GM23338 (cell line): ENCODE measurements at regions not wholly inside any gene's neighbourhood (a gene's known extent, or its start where the extent isn't known, plus 50 kb on each side); places are given as distances from the start of the nearest gene placed in this dataset.

ENCODE experiments used
- ATAC-seq: fragments of 200-7000 bp; cut with Tn5 transposase; 3 replicates; pipeline ENCODE4 v1.9.1; 2020
- DNase-seq: peaks from one replicate; pipeline ENCODE4 v3.0.0-alpha.2; 2015; ENCODE audit warnings: low spot score
- H2AFZ ChIP-seq: fragments of 200-600 bp; sonication (generic); 2 replicates; pipeline ENCODE4 v1.8.0; 2016; ENCODE audit warnings: antibody characterized with exemption, mild to moderate bottlenecking, moderate library complexity
- H3F3A ChIP-seq: fragments of 200-600 bp; sonication (generic); replicated peaks from 2 replicates; pipeline ENCODE4 v1.8.0; 2017; ENCODE audit warnings: antibody characterized with exemption, mixed run types, low read depth
- H3K27ac ChIP-seq: fragments of 200-600 bp; sonication (generic); 2 replicates; pipeline ENCODE4 v1.6.1; 2016; ENCODE audit warnings: low read depth
- H3K27me3 ChIP-seq: fragments of 200-600 bp; sonication (generic); 2 replicates; pipeline ENCODE4 v1.8.0; 2016; ENCODE audit warnings: mild to moderate bottlenecking, mixed run types, moderate library complexity; ENCODE audit not compliant: insufficient read depth
- H3K36me3 ChIP-seq: fragments of 200-600 bp; sonication (generic); 2 replicates; pipeline ENCODE4 v1.8.0; 2016; ENCODE audit warnings: mild to moderate bottlenecking; ENCODE audit not compliant: insufficient read depth
- H3K4me1 ChIP-seq: fragments of 200-600 bp; sonication (generic); 2 replicates; pipeline ENCODE4 v1.8.0; 2016; ENCODE audit warnings: mild to moderate bottlenecking, moderate library complexity; ENCODE audit not compliant: insufficient read depth
- H3K4me2 ChIP-seq: fragments of 200-600 bp; sonication (generic); 2 replicates; pipeline ENCODE4 v1.7.1; 2017; ENCODE audit warnings: mixed run types
- H3K4me3 ChIP-seq: fragments of 200-600 bp; sonication (generic); 2 replicates; pipeline ENCODE4 v1.6.1; 2016; ENCODE audit warnings: mixed run types
- H3K79me2 ChIP-seq: fragments of 200-600 bp; sonication (generic); replicated peaks from 2 replicates; pipeline ENCODE4 v1.8.0; 2017; ENCODE audit warnings: mild to moderate bottlenecking; ENCODE audit not compliant: insufficient read depth
- H3K9me2 ChIP-seq: fragments of 200-600 bp; sonication (generic); 2 replicates; pipeline ENCODE4 v1.8.0; 2017; ENCODE audit not compliant: insufficient read depth
- H4K20me1 ChIP-seq: fragments of 200-600 bp; sonication (generic); replicated peaks from 2 replicates; pipeline ENCODE4 v1.8.0; 2017; ENCODE audit warnings: mild to moderate bottlenecking; ENCODE audit not compliant: insufficient read depth
- H3K27ac Mint-ChIP-seq: 2 replicates; pipeline ENCODE4 v1.8.0; 2020; ENCODE audit warnings: inconsistent platforms, mild to moderate bottlenecking, moderate library complexity, mixed read lengths
- H3K27me3 Mint-ChIP-seq: 3 replicates; pipeline ENCODE4 v1.8.0; 2022; ENCODE audit warnings: low read depth, mild to moderate bottlenecking, moderate library complexity, mixed read lengths, inconsistent platforms; ENCODE audit not compliant: insufficient read depth, poor library complexity
- H3K36me3 Mint-ChIP-seq: 3 replicates; pipeline ENCODE4 v1.8.0; 2021; ENCODE audit warnings: low read depth, mild to moderate bottlenecking, inconsistent platforms, moderate library complexity, mixed read lengths
- H3K4me1 Mint-ChIP-seq: 3 replicates; pipeline ENCODE4 v1.8.0; 2020; ENCODE audit warnings: mild to moderate bottlenecking, inconsistent platforms, mixed read lengths
- H3K4me3 Mint-ChIP-seq: 3 replicates; pipeline ENCODE4 v1.8.0; 2021; ENCODE audit warnings: moderate library complexity, mild to moderate bottlenecking, inconsistent platforms, mixed read lengths
- H3K9me3 Mint-ChIP-seq: 3 replicates; pipeline ENCODE4 v1.8.0; 2020; ENCODE audit warnings: moderate library complexity, mild to moderate bottlenecking, inconsistent platforms, mixed read lengths
- CREB1 ChIP-seq: fragments of 250-450 bp; sonication (Bioruptor Pico); IDR thresholded peaks from 2 replicates; pipeline ENCODE4 v1.5.0; 2020; ENCODE audit warnings: low read depth, mild to moderate bottlenecking, moderate library complexity
- CTCF ChIP-seq, 2 experiments: fragments of 200-600 bp in 1 of 2; sonication (generic) in 1 of 2; conservative IDR thresholded peaks; 2 replicates each; pipeline versions ENCODE4 v1.5.1 to v1.6.1; 2016 to 2017; ENCODE audit warnings: antibody characterized with exemption in 2 of 2, low read depth in 2 of 2, mild to moderate bottlenecking in 2 of 2, moderate library complexity in 1 of 2
- EZH2 ChIP-seq: fragments of 200-600 bp; sonication (generic); IDR thresholded peaks from one replicate; pipeline ENCODE4 v1.8.0; 2017; ENCODE audit warnings: antibody characterized with exemption, mild to moderate bottlenecking, low read depth; ENCODE audit not compliant: unreplicated experiment
- EZH2phosphoT487 ChIP-seq: fragments of 200-600 bp; sonication (generic); IDR thresholded peaks from one replicate; pipeline ENCODE4 v1.8.1; 2018; ENCODE audit warnings: antibody characterized with exemption; ENCODE audit not compliant: unreplicated experiment
- JUNB ChIP-seq: IDR thresholded peaks from one replicate; pipeline ENCODE4 v1.6.1; 2016; ENCODE audit warnings: antibody characterized with exemption; ENCODE audit not compliant: unreplicated experiment
- NANOG ChIP-seq: IDR thresholded peaks from 2 replicates; pipeline ENCODE4 v1.6.1; 2016; ENCODE audit warnings: antibody characterized with exemption, borderline replicate concordance
- REST ChIP-seq: IDR thresholded peaks from one replicate; pipeline ENCODE4 v1.6.1; 2018; ENCODE audit warnings: antibody characterized with exemption; ENCODE audit not compliant: unreplicated experiment
- STAT1 ChIP-seq: IDR thresholded peaks from one replicate; pipeline ENCODE4 v1.6.1; 2016; ENCODE audit warnings: antibody characterized with exemption; ENCODE audit not compliant: unreplicated experiment
- ZNF114 ChIP-seq: fragments of 250-450 bp; sonication (Bioruptor Pico); IDR thresholded peaks from 2 replicates; pipeline ENCODE4 v1.5.0; 2020; ENCODE audit warnings: mild to moderate bottlenecking, moderate library complexity
- ZNF331 ChIP-seq: fragments of 250-450 bp; sonication (Bioruptor Pico); IDR thresholded peaks from 2 replicates; pipeline ENCODE4 v1.5.0; 2020; ENCODE audit warnings: low read depth, mild to moderate bottlenecking, moderate library complexity
- TF ChIP-seq, protein P1 (sequence below): IDR thresholded peaks from 2 replicates; pipeline ENCODE4 v1.6.1; 2016; ENCODE audit warnings: antibody characterized with exemption
- TF ChIP-seq, protein P2 (sequence below): fragments of 250-450 bp; sonication (Bioruptor Pico); IDR thresholded peaks from 2 replicates; pipeline ENCODE4 v1.5.0; 2020; ENCODE audit warnings: mild to moderate bottlenecking, moderate library complexity

- TF ChIP-seq, protein P1, sequence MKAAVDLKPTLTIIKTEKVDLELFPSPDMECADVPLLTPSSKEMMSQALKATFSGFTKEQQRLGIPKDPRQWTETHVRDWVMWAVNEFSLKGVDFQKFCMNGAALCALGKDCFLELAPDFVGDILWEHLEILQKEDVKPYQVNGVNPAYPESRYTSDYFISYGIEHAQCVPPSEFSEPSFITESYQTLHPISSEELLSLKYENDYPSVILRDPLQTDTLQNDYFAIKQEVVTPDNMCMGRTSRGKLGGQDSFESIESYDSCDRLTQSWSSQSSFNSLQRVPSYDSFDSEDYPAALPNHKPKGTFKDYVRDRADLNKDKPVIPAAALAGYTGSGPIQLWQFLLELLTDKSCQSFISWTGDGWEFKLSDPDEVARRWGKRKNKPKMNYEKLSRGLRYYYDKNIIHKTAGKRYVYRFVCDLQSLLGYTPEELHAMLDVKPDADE = no peak
Measured at GRCh38 chr5:159851053-159851452, 65.2 kb upstream of the ADRA1B start (continued).

GRCh38 chr5:159854916-159855315, 61.4 kb upstream of the ADRA1B start:
- Mint-ChIP-seq H3K9me3 (peaks cover 6% of the 10 kb centered on the region; the same call in 1 of the 3 replicates), H3K27ac (no peak overlapping the region), H3K4me3 (no peak overlapping the region), H3K36me3 (no peaks in the 10 kb centered on the region), H3K27me3 (peaks cover 6% of the 10 kb centered on the region), H3K4me1 (0 out of 3 replicates have a peak, but pooled peaks cover 4% of the 10 kb centered on the region)
- ATAC-seq (no peak), DNase-seq (no peak)
- no peaks in the 10 kb centered on the region for H4K20me1 ChIP-seq
- H3K4me1 ChIP-seq = no peaks in the 10 kb centered on the region
- no peak overlapping the region for H3K4me3 ChIP-seq
- no peaks in the 10 kb centered on the region for H3K79me2 ChIP-seq
- no peak overlapping the region for H3K4me2 ChIP-seq
- no peak overlapping the region for H2AFZ ChIP-seq
- H3K9me2 ChIP-seq = no peaks in the 10 kb centered on the region; the same call in 1 of the 2 replicates
- H3K36me3 ChIP-seq = no peaks in the 10 kb centered on the region
- no peaks in the 10 kb centered on the region for H3K27me3 ChIP-seq
- H3K27ac ChIP-seq = no peak overlapping the region
- no peaks in the 10 kb centered on the region for H3F3A ChIP-seq
- TF ChIP-seq NANOG = no peak
- TF ChIP-seq, protein P2, sequence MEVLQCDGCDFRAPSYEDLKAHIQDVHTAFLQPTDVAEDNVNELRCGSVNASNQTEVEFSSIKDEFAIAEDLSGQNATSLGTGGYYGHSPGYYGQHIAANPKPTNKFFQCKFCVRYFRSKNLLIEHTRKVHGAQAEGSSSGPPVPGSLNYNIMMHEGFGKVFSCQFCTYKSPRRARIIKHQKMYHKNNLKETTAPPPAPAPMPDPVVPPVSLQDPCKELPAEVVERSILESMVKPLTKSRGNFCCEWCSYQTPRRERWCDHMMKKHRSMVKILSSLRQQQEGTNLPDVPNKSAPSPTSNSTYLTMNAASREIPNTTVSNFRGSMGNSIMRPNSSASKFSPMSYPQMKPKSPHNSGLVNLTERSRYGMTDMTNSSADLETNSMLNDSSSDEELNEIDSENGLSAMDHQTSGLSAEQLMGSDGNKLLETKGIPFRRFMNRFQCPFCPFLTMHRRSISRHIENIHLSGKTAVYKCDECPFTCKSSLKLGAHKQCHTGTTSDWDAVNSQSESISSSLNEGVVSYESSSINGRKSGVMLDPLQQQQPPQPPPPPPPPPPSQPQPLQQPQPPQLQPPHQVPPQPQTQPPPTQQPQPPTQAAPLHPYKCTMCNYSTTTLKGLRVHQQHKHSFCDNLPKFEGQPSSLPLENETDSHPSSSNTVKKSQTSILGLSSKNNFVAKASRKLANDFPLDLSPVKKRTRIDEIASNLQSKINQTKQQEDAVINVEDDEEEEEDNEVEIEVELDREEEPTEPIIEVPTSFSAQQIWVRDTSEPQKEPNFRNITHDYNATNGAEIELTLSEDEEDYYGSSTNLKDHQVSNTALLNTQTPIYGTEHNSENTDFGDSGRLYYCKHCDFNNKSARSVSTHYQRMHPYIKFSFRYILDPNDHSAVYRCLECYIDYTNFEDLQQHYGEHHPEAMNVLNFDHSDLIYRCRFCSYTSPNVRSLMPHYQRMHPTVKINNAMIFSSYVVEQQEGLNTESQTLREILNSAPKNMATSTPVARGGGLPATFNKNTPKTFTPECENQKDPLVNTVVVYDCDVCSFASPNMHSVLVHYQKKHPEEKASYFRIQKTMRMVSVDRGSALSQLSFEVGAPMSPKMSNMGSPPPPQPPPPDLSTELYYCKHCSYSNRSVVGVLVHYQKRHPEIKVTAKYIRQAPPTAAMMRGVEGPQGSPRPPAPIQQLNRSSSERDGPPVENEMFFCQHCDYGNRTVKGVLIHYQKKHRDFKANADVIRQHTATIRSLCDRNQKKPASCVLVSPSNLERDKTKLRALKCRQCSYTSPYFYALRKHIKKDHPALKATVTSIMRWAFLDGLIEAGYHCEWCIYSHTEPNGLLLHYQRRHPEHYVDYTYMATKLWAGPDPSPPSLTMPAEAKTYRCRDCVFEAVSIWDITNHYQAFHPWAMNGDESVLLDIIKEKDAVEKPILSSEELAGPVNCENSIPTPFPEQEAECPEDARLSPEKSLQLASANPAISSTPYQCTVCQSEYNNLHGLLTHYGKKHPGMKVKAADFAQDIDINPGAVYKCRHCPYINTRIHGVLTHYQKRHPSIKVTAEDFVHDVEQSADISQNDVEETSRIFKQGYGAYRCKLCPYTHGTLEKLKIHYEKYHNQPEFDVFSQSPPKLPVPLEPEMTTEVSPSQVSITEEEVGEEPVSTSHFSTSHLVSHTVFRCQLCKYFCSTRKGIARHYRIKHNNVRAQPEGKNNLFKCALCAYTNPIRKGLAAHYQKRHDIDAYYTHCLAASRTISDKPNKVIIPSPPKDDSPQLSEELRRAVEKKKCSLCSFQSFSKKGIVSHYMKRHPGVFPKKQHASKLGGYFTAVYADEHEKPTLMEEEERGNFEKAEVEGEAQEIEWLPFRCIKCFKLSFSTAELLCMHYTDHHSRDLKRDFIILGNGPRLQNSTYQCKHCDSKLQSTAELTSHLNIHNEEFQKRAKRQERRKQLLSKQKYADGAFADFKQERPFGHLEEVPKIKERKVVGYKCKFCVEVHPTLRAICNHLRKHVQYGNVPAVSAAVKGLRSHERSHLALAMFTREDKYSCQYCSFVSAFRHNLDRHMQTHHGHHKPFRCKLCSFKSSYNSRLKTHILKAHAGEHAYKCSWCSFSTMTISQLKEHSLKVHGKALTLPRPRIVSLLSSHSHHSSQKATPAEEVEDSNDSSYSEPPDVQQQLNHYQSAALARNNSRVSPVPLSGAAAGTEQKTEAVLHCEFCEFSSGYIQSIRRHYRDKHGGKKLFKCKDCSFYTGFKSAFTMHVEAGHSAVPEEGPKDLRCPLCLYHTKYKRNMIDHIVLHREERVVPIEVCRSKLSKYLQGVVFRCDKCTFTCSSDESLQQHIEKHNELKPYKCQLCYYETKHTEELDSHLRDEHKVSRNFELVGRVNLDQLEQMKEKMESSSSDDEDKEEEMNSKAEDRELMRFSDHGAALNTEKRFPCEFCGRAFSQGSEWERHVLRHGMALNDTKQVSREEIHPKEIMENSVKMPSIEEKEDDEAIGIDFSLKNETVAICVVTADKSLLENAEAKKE (CRISPR knock-in tag) = no peak
- TF ChIP-seq EZH2 = no peak
- TF ChIP-seq JUNB = no peak
- TF ChIP-seq, protein P1 = no peak
- TF ChIP-seq CREB1 (CRISPR knock-in tag) = no peak
- TF ChIP-seq ZNF331 = no peak
- no peak for TF ChIP-seq REST
- no peak for TF ChIP-seq ZNF114
- no peak for TF ChIP-seq STAT1
- no peak for TF ChIP-seq CTCF (conservative IDR thresholded peaks at IDR 0.05; ENCODE audit: low read depth in 2 of 2)
- no peak for TF ChIP-seq EZH2phosphoT487
